ENCODE measurements at regions not wholly inside any gene's neighbourhood (a gene's known extent, or its start where the extent isn't known, plus 50 kb on each side); places are given as distances from the start of the nearest gene placed in this dataset.

- Histone ChIP-seq H3K4me3 (ENCODE audit: low read depth, low read length) (no peak overlapping the region), H3K27me3 (ENCODE audit: control insufficient read depth, insufficient read depth, low read length) (no peaks in the 10 kb centered on the region), H3K4me1 (ENCODE audit: control insufficient read depth, insufficient read depth, low read length) (peaks cover 10% of the 10 kb centered on the region), H3K9me3 (ENCODE audit: control insufficient read depth, insufficient read depth, low read length) (no peaks in the 10 kb centered on the region), H3K9ac (ENCODE audit: low read depth, low read length) (no peak overlapping the region), H3K36me3 (ENCODE audit: control insufficient read depth, insufficient read depth, low read length) (no peaks in the 10 kb centered on the region)
These were observed 129.2 kb upstream of the IL12A start for GRCh38 chr3:159859424-159859823.

- no peak overlapping the region for H3K4me3 ChIP-seq (ENCODE audit: low read depth, low read length)
- peaks cover 6% of the 10 kb centered on the region for H3K4me1 ChIP-seq (ENCODE audit: control insufficient read depth, insufficient read depth, low read length)
- H3K9me3 ChIP-seq (ENCODE audit: control insufficient read depth, insufficient read depth, low read length): no peaks in the 10 kb centered on the region
- no peaks in the 10 kb centered on the region for H3K27me3 ChIP-seq (ENCODE audit: control insufficient read depth, insufficient read depth, low read length)
- H3K9ac ChIP-seq (ENCODE audit: low read depth, low read length): no peak overlapping the region
- H3K36me3 ChIP-seq (ENCODE audit: control insufficient read depth, insufficient read depth, low read length): no peaks in the 10 kb centered on the region
These were observed 128.8 kb upstream of the IL12A start for GRCh38 chr3:159859836-159860235.

GRCh38 chr3:159860269-159861116 is 128.1 kb upstream of the IL12A start:
- Histone ChIP-seq H3K9ac (ENCODE audit: low read depth, low read length) (no peak overlapping the region), H3K4me1 (ENCODE audit: control insufficient read depth, insufficient read depth, low read length) (peaks cover 6% of the 10 kb centered on the region), H3K4me3 (ENCODE audit: low read depth, low read length) (no peak overlapping the region), H3K9me3 (ENCODE audit: control insufficient read depth, insufficient read depth, low read length) (no peaks in the 10 kb centered on the region), H3K27me3 (ENCODE audit: control insufficient read depth, insufficient read depth, low read length) (no peaks in the 10 kb centered on the region), H3K36me3 (ENCODE audit: control insufficient read depth, insufficient read depth, low read length) (no peaks in the 10 kb centered on the region)

GRCh38 chr3:159861369-159861987 is 127.2 kb upstream of the IL12A start:
- Histone ChIP-seq H3K36me3 (ENCODE audit: control insufficient read depth, insufficient read depth, low read length) (no peaks in the 10 kb centered on the region), H3K4me1 (ENCODE audit: control insufficient read depth, insufficient read depth, low read length) (peaks cover 6% of the 10 kb centered on the region), H3K27me3 (ENCODE audit: control insufficient read depth, insufficient read depth, low read length) (no peaks in the 10 kb centered on the region), H3K9ac (ENCODE audit: low read depth, low read length) (no peak overlapping the region), H3K9me3 (ENCODE audit: control insufficient read depth, insufficient read depth, low read length) (no peaks in the 10 kb centered on the region), H3K4me3 (ENCODE audit: low read depth, low read length) (no peak overlapping the region)

GRCh38 chr3:159865041-159865579 is 123.5 kb upstream of the IL12A start:
- Histone ChIP-seq H3K9ac (ENCODE audit: low read depth, low read length) (no peak overlapping the region), H3K27me3 (ENCODE audit: control insufficient read depth, insufficient read depth, low read length) (no peaks in the 10 kb centered on the region), H3K36me3 (ENCODE audit: control insufficient read depth, insufficient read depth, low read length) (no peaks in the 10 kb centered on the region), H3K4me3 (ENCODE audit: low read depth, low read length) (no peak overlapping the region), H3K4me1 (ENCODE audit: control insufficient read depth, insufficient read depth, low read length) (peaks cover 4% of the 10 kb centered on the region), H3K9me3 (ENCODE audit: control insufficient read depth, insufficient read depth, low read length) (no peaks in the 10 kb centered on the region)

- Histone ChIP-seq H3K36me3 (ENCODE audit: control insufficient read depth, insufficient read depth, low read length) (no peaks in the 10 kb centered on the region), H3K4me3 (ENCODE audit: low read depth, low read length) (no peak overlapping the region), H3K27me3 (ENCODE audit: control insufficient read depth, insufficient read depth, low read length) (no peaks in the 10 kb centered on the region), H3K9me3 (ENCODE audit: control insufficient read depth, insufficient read depth, low read length) (no peaks in the 10 kb centered on the region), H3K9ac (ENCODE audit: low read depth, low read length) (no peak overlapping the region), H3K4me1 (ENCODE audit: control insufficient read depth, insufficient read depth, low read length) (peaks cover under 1% of the 10 kb centered on the region)
These were observed 122.4 kb upstream of the IL12A start for GRCh38 chr3:159866201-159866746.

GRCh38 chr3:159867372-159867771 is 121.3 kb upstream of the IL12A start:
- Histone ChIP-seq H3K27me3 (ENCODE audit: control insufficient read depth, insufficient read depth, low read length) (no peaks in the 10 kb centered on the region), H3K4me1 (ENCODE audit: control insufficient read depth, insufficient read depth, low read length) (no peaks in the 10 kb centered on the region), H3K9me3 (ENCODE audit: control insufficient read depth, insufficient read depth, low read length) (no peaks in the 10 kb centered on the region), H3K9ac (ENCODE audit: low read depth, low read length) (no peak overlapping the region), H3K4me3 (ENCODE audit: low read depth, low read length) (no peak overlapping the region), H3K36me3 (ENCODE audit: control insufficient read depth, insufficient read depth, low read length) (no peaks in the 10 kb centered on the region)

GRCh38 chr3:159870723-159871122 is 117.9 kb upstream of the IL12A start:
- Histone ChIP-seq H3K4me1 (ENCODE audit: control insufficient read depth, insufficient read depth, low read length) (no peaks in the 10 kb centered on the region), H3K4me3 (ENCODE audit: low read depth, low read length) (no peak overlapping the region), H3K9me3 (ENCODE audit: control insufficient read depth, insufficient read depth, low read length) (no peaks in the 10 kb centered on the region), H3K9ac (ENCODE audit: low read depth, low read length) (no peak overlapping the region), H3K27me3 (ENCODE audit: control insufficient read depth, insufficient read depth, low read length) (no peaks in the 10 kb centered on the region), H3K36me3 (ENCODE audit: control insufficient read depth, insufficient read depth, low read length) (no peaks in the 10 kb centered on the region)

- Histone ChIP-seq H3K9me3 (ENCODE audit: control insufficient read depth, insufficient read depth, low read length) (no peaks in the 10 kb centered on the region), H3K36me3 (ENCODE audit: control insufficient read depth, insufficient read depth, low read length) (no peaks in the 10 kb centered on the region), H3K27me3 (ENCODE audit: control insufficient read depth, insufficient read depth, low read length) (no peaks in the 10 kb centered on the region), H3K9ac (ENCODE audit: low read depth, low read length) (no peak overlapping the region), H3K4me3 (ENCODE audit: low read depth, low read length) (no peak overlapping the region), H3K4me1 (ENCODE audit: control insufficient read depth, insufficient read depth, low read length) (no peaks in the 10 kb centered on the region)
These were observed 116.1 kb upstream of the IL12A start for GRCh38 chr3:159872374-159873109.

- Histone ChIP-seq H3K9me3 (ENCODE audit: control insufficient read depth, insufficient read depth, low read length) (no peaks in the 10 kb centered on the region), H3K4me1 (ENCODE audit: control insufficient read depth, insufficient read depth, low read length) (no peaks in the 10 kb centered on the region), H3K27me3 (ENCODE audit: control insufficient read depth, insufficient read depth, low read length) (no peaks in the 10 kb centered on the region), H3K4me3 (ENCODE audit: low read depth, low read length) (no peak overlapping the region), H3K9ac (ENCODE audit: low read depth, low read length) (no peak overlapping the region), H3K36me3 (ENCODE audit: control insufficient read depth, insufficient read depth, low read length) (no peaks in the 10 kb centered on the region)
These were observed 113.5 kb upstream of the IL12A start for GRCh38 chr3:159875116-159875515.

- Histone ChIP-seq H3K4me3 (ENCODE audit: low read depth, low read length) (no peak overlapping the region), H3K9me3 (ENCODE audit: control insufficient read depth, insufficient read depth, low read length) (no peaks in the 10 kb centered on the region), H3K36me3 (ENCODE audit: control insufficient read depth, insufficient read depth, low read length) (no peaks in the 10 kb centered on the region), H3K4me1 (ENCODE audit: control insufficient read depth, insufficient read depth, low read length) (no peaks in the 10 kb centered on the region), H3K9ac (ENCODE audit: low read depth, low read length) (no peak overlapping the region), H3K27me3 (ENCODE audit: control insufficient read depth, insufficient read depth, low read length) (no peaks in the 10 kb centered on the region)
These were observed 110.7 kb upstream of the IL12A start for GRCh38 chr3:159877924-159878323.
